ENCODE measurements at regions not wholly inside any gene's neighbourhood (a gene's known extent, or its start where the extent isn't known, plus 50 kb on each side); places are given as distances from the start of the nearest gene placed in this dataset.

DNA sequence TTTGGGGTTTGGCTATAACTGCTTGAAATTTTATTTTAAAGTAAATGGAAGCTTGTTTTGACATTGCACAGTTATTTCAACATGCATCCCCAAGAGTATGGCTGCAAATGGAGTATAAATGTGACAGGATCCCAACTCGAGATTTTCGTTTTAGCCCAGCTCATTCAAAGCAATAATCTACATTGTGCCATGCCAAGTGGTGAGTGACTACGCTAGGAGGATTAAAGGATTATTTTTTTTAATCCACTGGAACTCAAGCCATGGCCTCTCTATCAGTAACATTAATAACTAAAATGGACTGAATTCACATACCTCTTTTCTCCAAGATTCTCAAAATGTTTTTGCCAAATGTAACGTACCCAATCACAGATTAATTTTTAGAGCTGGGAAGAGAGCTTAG is 60.6 kb upstream of the AUTS2 start:
- TF ChIP-seq BCL11A (IDR thresholded peaks at IDR 0.05; ENCODE audit: low read depth in 2 of 2, low read length in 2 of 2) (no peak), POLR2A (IDR thresholded peaks at IDR 0.05; ENCODE audit: control extremely low read depth in 1 of 2, low read depth in 2 of 2, low read length in 2 of 2) (no peak)
- TF ChIP-seq, protein P1, sequence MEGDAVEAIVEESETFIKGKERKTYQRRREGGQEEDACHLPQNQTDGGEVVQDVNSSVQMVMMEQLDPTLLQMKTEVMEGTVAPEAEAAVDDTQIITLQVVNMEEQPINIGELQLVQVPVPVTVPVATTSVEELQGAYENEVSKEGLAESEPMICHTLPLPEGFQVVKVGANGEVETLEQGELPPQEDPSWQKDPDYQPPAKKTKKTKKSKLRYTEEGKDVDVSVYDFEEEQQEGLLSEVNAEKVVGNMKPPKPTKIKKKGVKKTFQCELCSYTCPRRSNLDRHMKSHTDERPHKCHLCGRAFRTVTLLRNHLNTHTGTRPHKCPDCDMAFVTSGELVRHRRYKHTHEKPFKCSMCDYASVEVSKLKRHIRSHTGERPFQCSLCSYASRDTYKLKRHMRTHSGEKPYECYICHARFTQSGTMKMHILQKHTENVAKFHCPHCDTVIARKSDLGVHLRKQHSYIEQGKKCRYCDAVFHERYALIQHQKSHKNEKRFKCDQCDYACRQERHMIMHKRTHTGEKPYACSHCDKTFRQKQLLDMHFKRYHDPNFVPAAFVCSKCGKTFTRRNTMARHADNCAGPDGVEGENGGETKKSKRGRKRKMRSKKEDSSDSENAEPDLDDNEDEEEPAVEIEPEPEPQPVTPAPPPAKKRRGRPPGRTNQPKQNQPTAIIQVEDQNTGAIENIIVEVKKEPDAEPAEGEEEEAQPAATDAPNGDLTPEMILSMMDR (IDR thresholded peaks at IDR 0.05; ENCODE audit: control extremely low read depth in 1 of 3, insufficient read depth in 1 of 3, low read depth in 1 of 3, low read length in 3 of 3) = no peak

All from H1 (cell line).